NT2/D1 (cell line): ENCODE measurements at regions not wholly inside any gene's neighbourhood (a gene's known extent, or its start where the extent isn't known, plus 50 kb on each side); places are given as distances from the start of the nearest gene placed in this dataset.

Source experiments
- SUZ12 ChIP-seq: IDR thresholded peaks from 2 replicates; pipeline ENCODE4 v1.6.1; 2011; ENCODE audit not compliant: insufficient read length, insufficient read depth; ENCODE audit errors: extremely low read depth
- YY1 ChIP-seq: IDR thresholded peaks from 2 replicates; pipeline ENCODE4 v1.6.1; 2011; ENCODE audit not compliant: insufficient read length, insufficient read depth
- ZNF274 ChIP-seq: IDR thresholded peaks from 2 replicates; pipeline ENCODE4 v1.6.1; 2011; ENCODE audit warnings: mild to moderate bottlenecking, low read depth, low read length

GRCh38 chr7:20063644-20064043, 153.5 kb downstream of the MACC1 start:
- TF ChIP-seq YY1 (no peak), SUZ12 (no peak), ZNF274 (no peak)
